A549 (cell line): ENCODE measurements at regions not wholly inside any gene's neighbourhood (a gene's known extent, or its start where the extent isn't known, plus 50 kb on each side); places are given as distances from the start of the nearest gene placed in this dataset.

Experiments
- ATAC-seq, 2 experiments: fragments of 200-7000 bp in 1 of 2; fragments of >200 bp in 1 of 2; cut with Nextera tagmentation in 1 of 2; cut with Tn5 transposase in 1 of 2; 3 replicates each; pipeline versions ENCODE4 v1.8.0 to v1.9.1; 2018 to 2020; ENCODE audit warnings: mild to moderate bottlenecking in 1 of 2, moderate library complexity in 1 of 2
- CTCF ChIA-PET: fragments of 300-600 bp; sonication (Branson Sonifier 250); formaldehyde crosslinking; extraction: SDS; loops from one replicate; lab custom pipeline; 2021; ENCODE audit warnings: antibody characterized with exemption, inconsistent platforms; lab: Yijun Ruan, JAX
- POLR2A ChIA-PET: fragments of 350-600 bp; formaldehyde crosslinking; extraction: SDS; loops from one replicate; lab custom pipeline; 2021; ENCODE audit warnings: antibody characterized with exemption, inconsistent platforms; lab: Yijun Ruan, JAX
- DNase-seq, 2 experiments: peaks; one replicate each; pipeline versions ENCODE4 v3.0.0 to v3.0.0-alpha.2; 2011 to 2016; ENCODE audit warnings: low read depth in 1 of 2, low spot score in 1 of 2
- FAIRE-seq: peaks from 2 replicates; lab custom pipeline; 2011; peaks lifted over from hg19 to GRCh38; lab: Jason Lieb, UNC
- H3K27ac ChIP-seq, 2 experiments: fragments of >200 bp; sonication (Bioruptor Twin); formaldehyde crosslinking; 3 replicates each; pipeline ENCODE4 v1.5.1; 2016 to 2017
- H3K4me1 ChIP-seq: fragments of >200 bp; sonication (Bioruptor Twin); formaldehyde crosslinking; 3 replicates; pipeline ENCODE4 v1.6.1; 2016
- H3K4me2 ChIP-seq: fragments of >200 bp; sonication (Bioruptor Twin); formaldehyde crosslinking; 3 replicates; pipeline ENCODE4 v1.6.1; 2016
- H3K4me3 ChIP-seq: fragments of >200 bp; sonication (Bioruptor Twin); formaldehyde crosslinking; 3 replicates; pipeline ENCODE4 v1.5.1; 2016
- H3K9me3 ChIP-seq: fragments of >200 bp; sonication (Bioruptor Twin); formaldehyde crosslinking; 3 replicates; pipeline ENCODE4 v1.6.1; 2016
- BHLHE40 ChIP-seq: IDR thresholded peaks from 2 replicates; pipeline ENCODE4 v1.6.1; 2012; ENCODE audit warnings: low read depth, low read length, inconsistent platforms
- CBX2 ChIP-seq: fragments of 200-600 bp; sonication (generic); IDR thresholded peaks from 2 replicates; pipeline ENCODE4 v1.6.1; 2016; ENCODE audit warnings: low read depth, mild to moderate bottlenecking, borderline replicate concordance
- CHD4 ChIP-seq: fragments of 200-600 bp; sonication (generic); IDR thresholded peaks from 2 replicates; pipeline ENCODE4 v1.6.1; 2016; ENCODE audit warnings: antibody characterized with exemption, mild to moderate bottlenecking, borderline replicate concordance
- EHMT2 ChIP-seq: fragments of 200-600 bp; sonication (generic); IDR thresholded peaks from 2 replicates; pipeline ENCODE4 v1.6.1; 2016; ENCODE audit warnings: antibody characterized with exemption, low read depth, mild to moderate bottlenecking, moderate library complexity
- EP300 ChIP-seq, 2 experiments: fragments of >200 bp; sonication (Bioruptor Twin); formaldehyde crosslinking; IDR thresholded peaks; 2 replicates in 1 of 2; 3 replicates in 1 of 2; pipeline ENCODE4 v1.6.1; 2016 to 2017
- FOSB ChIP-seq: fragments of 250-450 bp; sonication (Bioruptor Pico); IDR thresholded peaks from 2 replicates; pipeline ENCODE4 v1.5.0; 2020; ENCODE audit warnings: mild to moderate bottlenecking, moderate library complexity
- GATA3 ChIP-seq: IDR thresholded peaks from 2 replicates; pipeline ENCODE4 v1.6.1; 2012; ENCODE audit warnings: borderline replicate concordance
- HEYL ChIP-seq: fragments of 250-450 bp; sonication (Bioruptor Pico); IDR thresholded peaks from 2 replicates; pipeline ENCODE4 v1.8.0; 2021; ENCODE audit warnings: mild to moderate bottlenecking, moderate library complexity
- HOXA7 ChIP-seq: fragments of 250-450 bp; sonication (Bioruptor Pico); IDR thresholded peaks from 2 replicates; pipeline ENCODE4 v1.5.0; 2020; ENCODE audit warnings: mild to moderate bottlenecking, moderate library complexity
- HOXB5 ChIP-seq: fragments of 250-450 bp; sonication (Bioruptor Pico); IDR thresholded peaks from 2 replicates; pipeline ENCODE4 v1.5.0; 2020; ENCODE audit warnings: mild to moderate bottlenecking, moderate library complexity
- KDM5A ChIP-seq: fragments of 200-600 bp; sonication (generic); IDR thresholded peaks from 2 replicates; pipeline ENCODE4 v1.6.1; 2016; ENCODE audit warnings: antibody characterized with exemption, mild to moderate bottlenecking
- MYC ChIP-seq: IDR thresholded peaks from 2 replicates; pipeline ENCODE4 v1.6.1; 2012; ENCODE audit warnings: mild to moderate bottlenecking, inconsistent platforms, low read length, improper control_type of control experiment, borderline replicate concordance
- NFE2L2 ChIP-seq: fragments of 150-350 bp; conservative IDR thresholded peaks from 2 replicates; pipeline ENCODE4 v1.6.1; 2014; ENCODE audit warnings: low read length
- NR3C1 ChIP-seq: fragments of >200 bp; sonication (Bioruptor Twin); formaldehyde crosslinking; IDR thresholded peaks from 3 replicates; pipeline ENCODE4 v1.6.1; 2017
- POLR2AphosphoS2 ChIP-seq: conservative IDR thresholded peaks from 2 replicates; pipeline ENCODE4 v1.6.1; 2012; ENCODE audit warnings: low read length, improper control_type of control experiment, inconsistent platforms
- RAD21 ChIP-seq, 2 experiments: fragments of >200 bp in 1 of 2; sonication (Bioruptor Twin) in 1 of 2; formaldehyde crosslinking in 1 of 2; IDR thresholded peaks in 1 of 2; conservative IDR thresholded peaks in 1 of 2; 2 replicates in 1 of 2; 3 replicates in 1 of 2; pipeline ENCODE4 v1.6.1; 2012 to 2018; ENCODE audit warnings: inconsistent platforms in 1 of 2
- RARB ChIP-seq: fragments of 250-450 bp; sonication (Bioruptor Pico); IDR thresholded peaks from 2 replicates; pipeline ENCODE4 v1.8.0; 2021; ENCODE audit warnings: mild to moderate bottlenecking, moderate library complexity
- RFX5 ChIP-seq: fragments of 450-650 bp; IDR thresholded peaks from 2 replicates; pipeline ENCODE4 v1.7.1; 2014; ENCODE audit warnings: antibody characterized with exemption, mild to moderate bottlenecking, moderate library complexity
- RNF2 ChIP-seq: fragments of 200-600 bp; sonication (generic); IDR thresholded peaks from 2 replicates; pipeline ENCODE4 v1.6.1; 2016; ENCODE audit warnings: low read depth, mild to moderate bottlenecking, antibody characterized with exemption, moderate library complexity, borderline replicate concordance
- TFCP2L1 ChIP-seq: fragments of 250-450 bp; sonication (Bioruptor Pico); IDR thresholded peaks from 2 replicates; pipeline ENCODE4 v1.5.0; 2021; ENCODE audit warnings: mild to moderate bottlenecking
- ZC3H11A ChIP-seq: fragments of 450-650 bp; IDR thresholded peaks from 2 replicates; pipeline ENCODE4 v1.6.1; 2014; ENCODE audit warnings: antibody characterized with exemption, mild to moderate bottlenecking
- ZFP36 ChIP-seq: fragments of 450-650 bp; IDR thresholded peaks from 2 replicates; pipeline ENCODE4 v1.6.1; 2014; ENCODE audit warnings: borderline replicate concordance; ENCODE audit not compliant: partially characterized antibody
- ZSCAN20 ChIP-seq: fragments of 250-450 bp; sonication (Bioruptor Pico); IDR thresholded peaks from 2 replicates; pipeline ENCODE4 v1.8.0; 2022; ENCODE audit warnings: mild to moderate bottlenecking, moderate library complexity
- WGBS: methylation state at CpG from one replicate; pipeline ENCODE4 v1.1.6; 2017; ENCODE audit errors: missing lambda C conversion rate; 5-methylcytosine and 5-hydroxymethylcytosine counted together
- TF ChIP-seq, protein P1 (sequence below): fragments of >200 bp; sonication (Bioruptor Twin); formaldehyde crosslinking; IDR thresholded peaks from 2 replicates; pipeline ENCODE4 v1.6.1; 2016
- TF ChIP-seq, protein P2 (sequence below): fragments of 450-650 bp; IDR thresholded peaks from 2 replicates; pipeline ENCODE4 v1.6.1; 2014; ENCODE audit warnings: antibody characterized with exemption
- TF ChIP-seq, protein P3 (sequence below): fragments of >200 bp; sonication (Bioruptor Twin); formaldehyde crosslinking; IDR thresholded peaks from 3 replicates; pipeline ENCODE4 v1.5.1; 2016
- TF ChIP-seq, protein P4 (sequence below): fragments of 150-350 bp; IDR thresholded peaks from 2 replicates; pipeline ENCODE4 v1.6.1; 2014; ENCODE audit warnings: low read depth, mild to moderate bottlenecking, low read length
- TF ChIP-seq, protein P5 (sequence below): fragments of 200-600 bp; sonication (generic); IDR thresholded peaks from 2 replicates; pipeline ENCODE4 v1.6.1; 2016; ENCODE audit warnings: antibody characterized with exemption, mild to moderate bottlenecking, moderate library complexity

DNA sequence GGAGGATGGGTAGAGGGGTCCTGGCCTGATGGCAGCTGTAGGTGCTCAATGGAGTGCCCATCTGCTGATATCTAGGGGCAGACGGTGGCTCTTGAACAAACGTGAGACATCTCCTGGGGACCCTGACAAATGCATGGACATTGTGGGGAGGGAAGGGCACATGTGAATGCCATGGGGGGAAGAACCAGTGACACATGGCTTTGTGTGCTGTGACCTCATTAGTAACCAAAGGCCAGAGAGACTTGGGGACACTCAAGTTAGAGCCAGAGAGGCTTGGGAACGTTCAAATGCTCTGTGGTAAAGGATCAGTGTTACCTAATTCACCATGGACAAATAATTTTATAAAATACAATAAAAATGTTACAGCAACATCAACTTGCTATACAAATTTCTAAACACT lies 151.8 kb downstream of the ESM1 start:
- Histone ChIP-seq H3K27ac (no peak overlapping the region), H3K9me3 (no peaks in the 10 kb centered on the region), H3K4me3 (no peak overlapping the region), H3K4me2 (no peak overlapping the region), H3K4me1 (no peaks in the 10 kb centered on the region)
- POLR2A ChIA-PET, result no interaction called here
- no peak for ATAC-seq
- FAIRE-seq, result no peak
- DNase-seq, result no peak
- CTCF ChIA-PET, result interaction anchor here (1.3 to 3.8 kb wide), 2 partner anchors 11 to 317 kb away, joined by 3 to 20 read pairs; no protein-coding TSS in a partner anchor
- TF ChIP-seq, protein P1, sequence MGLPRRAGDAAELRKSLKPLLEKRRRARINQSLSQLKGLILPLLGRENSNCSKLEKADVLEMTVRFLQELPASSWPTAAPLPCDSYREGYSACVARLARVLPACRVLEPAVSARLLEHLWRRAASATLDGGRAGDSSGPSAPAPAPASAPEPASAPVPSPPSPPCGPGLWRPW, result no peak
- TF ChIP-seq, protein P2, sequence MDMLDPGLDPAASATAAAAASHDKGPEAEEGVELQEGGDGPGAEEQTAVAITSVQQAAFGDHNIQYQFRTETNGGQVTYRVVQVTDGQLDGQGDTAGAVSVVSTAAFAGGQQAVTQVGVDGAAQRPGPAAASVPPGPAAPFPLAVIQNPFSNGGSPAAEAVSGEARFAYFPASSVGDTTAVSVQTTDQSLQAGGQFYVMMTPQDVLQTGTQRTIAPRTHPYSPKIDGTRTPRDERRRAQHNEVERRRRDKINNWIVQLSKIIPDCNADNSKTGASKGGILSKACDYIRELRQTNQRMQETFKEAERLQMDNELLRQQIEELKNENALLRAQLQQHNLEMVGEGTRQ, result no peak
- TF ChIP-seq RFX5, result no peak
- TF ChIP-seq, protein P3, sequence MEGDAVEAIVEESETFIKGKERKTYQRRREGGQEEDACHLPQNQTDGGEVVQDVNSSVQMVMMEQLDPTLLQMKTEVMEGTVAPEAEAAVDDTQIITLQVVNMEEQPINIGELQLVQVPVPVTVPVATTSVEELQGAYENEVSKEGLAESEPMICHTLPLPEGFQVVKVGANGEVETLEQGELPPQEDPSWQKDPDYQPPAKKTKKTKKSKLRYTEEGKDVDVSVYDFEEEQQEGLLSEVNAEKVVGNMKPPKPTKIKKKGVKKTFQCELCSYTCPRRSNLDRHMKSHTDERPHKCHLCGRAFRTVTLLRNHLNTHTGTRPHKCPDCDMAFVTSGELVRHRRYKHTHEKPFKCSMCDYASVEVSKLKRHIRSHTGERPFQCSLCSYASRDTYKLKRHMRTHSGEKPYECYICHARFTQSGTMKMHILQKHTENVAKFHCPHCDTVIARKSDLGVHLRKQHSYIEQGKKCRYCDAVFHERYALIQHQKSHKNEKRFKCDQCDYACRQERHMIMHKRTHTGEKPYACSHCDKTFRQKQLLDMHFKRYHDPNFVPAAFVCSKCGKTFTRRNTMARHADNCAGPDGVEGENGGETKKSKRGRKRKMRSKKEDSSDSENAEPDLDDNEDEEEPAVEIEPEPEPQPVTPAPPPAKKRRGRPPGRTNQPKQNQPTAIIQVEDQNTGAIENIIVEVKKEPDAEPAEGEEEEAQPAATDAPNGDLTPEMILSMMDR, result no peak
- no peak for TF ChIP-seq NR3C1
- TF ChIP-seq KDM5A, result no peak
- TF ChIP-seq RNF2, result no peak
- no peak for TF ChIP-seq NFE2L2
- TF ChIP-seq MYC, result no peak
- no peak for TF ChIP-seq ZFP36
- no peak for TF ChIP-seq RAD21 (conservative IDR thresholded peaks at IDR 0.05 in 1 of 2, IDR thresholded peaks at IDR 0.05 in 1 of 2)
- TF ChIP-seq HEYL (CRISPR knock-in tag), result no peak
- TF ChIP-seq, protein P4, sequence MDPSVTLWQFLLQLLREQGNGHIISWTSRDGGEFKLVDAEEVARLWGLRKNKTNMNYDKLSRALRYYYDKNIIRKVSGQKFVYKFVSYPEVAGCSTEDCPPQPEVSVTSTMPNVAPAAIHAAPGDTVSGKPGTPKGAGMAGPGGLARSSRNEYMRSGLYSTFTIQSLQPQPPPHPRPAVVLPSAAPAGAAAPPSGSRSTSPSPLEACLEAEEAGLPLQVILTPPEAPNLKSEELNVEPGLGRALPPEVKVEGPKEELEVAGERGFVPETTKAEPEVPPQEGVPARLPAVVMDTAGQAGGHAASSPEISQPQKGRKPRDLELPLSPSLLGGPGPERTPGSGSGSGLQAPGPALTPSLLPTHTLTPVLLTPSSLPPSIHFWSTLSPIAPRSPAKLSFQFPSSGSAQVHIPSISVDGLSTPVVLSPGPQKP, result no peak
- no peak for TF ChIP-seq BHLHE40
- no peak for TF ChIP-seq EHMT2
- TF ChIP-seq, protein P5, sequence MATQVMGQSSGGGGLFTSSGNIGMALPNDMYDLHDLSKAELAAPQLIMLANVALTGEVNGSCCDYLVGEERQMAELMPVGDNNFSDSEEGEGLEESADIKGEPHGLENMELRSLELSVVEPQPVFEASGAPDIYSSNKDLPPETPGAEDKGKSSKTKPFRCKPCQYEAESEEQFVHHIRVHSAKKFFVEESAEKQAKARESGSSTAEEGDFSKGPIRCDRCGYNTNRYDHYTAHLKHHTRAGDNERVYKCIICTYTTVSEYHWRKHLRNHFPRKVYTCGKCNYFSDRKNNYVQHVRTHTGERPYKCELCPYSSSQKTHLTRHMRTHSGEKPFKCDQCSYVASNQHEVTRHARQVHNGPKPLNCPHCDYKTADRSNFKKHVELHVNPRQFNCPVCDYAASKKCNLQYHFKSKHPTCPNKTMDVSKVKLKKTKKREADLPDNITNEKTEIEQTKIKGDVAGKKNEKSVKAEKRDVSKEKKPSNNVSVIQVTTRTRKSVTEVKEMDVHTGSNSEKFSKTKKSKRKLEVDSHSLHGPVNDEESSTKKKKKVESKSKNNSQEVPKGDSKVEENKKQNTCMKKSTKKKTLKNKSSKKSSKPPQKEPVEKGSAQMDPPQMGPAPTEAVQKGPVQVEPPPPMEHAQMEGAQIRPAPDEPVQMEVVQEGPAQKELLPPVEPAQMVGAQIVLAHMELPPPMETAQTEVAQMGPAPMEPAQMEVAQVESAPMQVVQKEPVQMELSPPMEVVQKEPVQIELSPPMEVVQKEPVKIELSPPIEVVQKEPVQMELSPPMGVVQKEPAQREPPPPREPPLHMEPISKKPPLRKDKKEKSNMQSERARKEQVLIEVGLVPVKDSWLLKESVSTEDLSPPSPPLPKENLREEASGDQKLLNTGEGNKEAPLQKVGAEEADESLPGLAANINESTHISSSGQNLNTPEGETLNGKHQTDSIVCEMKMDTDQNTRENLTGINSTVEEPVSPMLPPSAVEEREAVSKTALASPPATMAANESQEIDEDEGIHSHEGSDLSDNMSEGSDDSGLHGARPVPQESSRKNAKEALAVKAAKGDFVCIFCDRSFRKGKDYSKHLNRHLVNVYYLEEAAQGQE, result no peak
- TF ChIP-seq FOSB (CRISPR knock-in tag), result no peak
- 37% methylated on average over 3 of the region's 3 CpGs for WGBS

DNA sequence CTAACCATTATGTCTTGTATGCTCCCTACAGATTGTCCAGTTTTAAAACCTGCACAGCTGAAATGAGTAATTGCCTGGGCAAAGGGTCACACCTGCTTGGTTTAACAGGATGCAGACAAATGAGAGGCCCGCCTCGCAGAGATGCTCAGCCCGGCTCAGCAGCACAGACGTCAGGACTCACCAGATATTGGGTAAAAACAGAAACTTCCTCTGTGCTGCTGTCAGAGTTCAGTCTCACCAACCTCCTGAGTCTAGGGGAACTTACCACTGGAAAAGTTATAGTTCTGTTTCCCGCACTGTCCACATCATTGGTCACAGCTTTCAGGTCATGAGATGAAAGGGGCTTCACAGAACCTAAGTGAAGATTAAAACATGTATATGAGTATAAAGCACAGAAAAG lies 152.5 kb downstream of the ESM1 start:
- FAIRE-seq, result no peak
- ATAC-seq, result no peak
- no peak for DNase-seq
- POLR2A ChIA-PET, result no interaction called here
- Histone ChIP-seq H3K4me2 (no peak overlapping the region), H3K4me3 (no peak overlapping the region), H3K9me3 (no peaks in the 10 kb centered on the region), H3K27ac (no peak overlapping the region), H3K4me1 (no peaks in the 10 kb centered on the region)
- TF ChIP-seq RNF2, result no peak
- TF ChIP-seq POLR2AphosphoS2, result no peak
- no peak for TF ChIP-seq ZC3H11A
- no peak for TF ChIP-seq HEYL (CRISPR knock-in tag)
- TF ChIP-seq KDM5A, result no peak
- no peak for TF ChIP-seq CBX2
- TF ChIP-seq EP300 (IDR thresholded peaks at IDR 0.05), result no peak
- no peak for TF ChIP-seq TFCP2L1 (CRISPR knock-in tag)
- TF ChIP-seq MYC, result no peak
- TF ChIP-seq ZFP36, result no peak
- TF ChIP-seq RARB (CRISPR knock-in tag), result no peak
- no peak for TF ChIP-seq HOXB5 (CRISPR knock-in tag)
- TF ChIP-seq HOXA7 (CRISPR knock-in tag), result no peak
- TF ChIP-seq ZSCAN20, result no peak
- no peak for TF ChIP-seq CHD4
- TF ChIP-seq, protein P2, result no peak
- TF ChIP-seq, protein P1, result no peak
- no peak for TF ChIP-seq GATA3
- TF ChIP-seq, all 56 proteins: peak for 0
- CTCF ChIA-PET, result interaction anchor here (1.2 to 3.8 kb wide), 3 partner anchors 12 to 316 kb away, joined by 3 to 20 read pairs (median 3); no protein-coding TSS in a partner anchor
- 77% methylated on average over 5 of the region's 5 CpGs for WGBS
